Peyer's patch (tissue), 4 donors: ENCODE measurements at regions not wholly inside any gene's neighbourhood (a gene's known extent, or its start where the extent isn't known, plus 50 kb on each side); places are given as distances from the start of the nearest gene placed in this dataset.
"Not testable (repeated sequence)": the region's sequence is repeated elsewhere in the genome, so short reads cannot be mapped to it uniquely, and the experiment has no call there.

Experiments
- DNase-seq, 3 donors: peaks; one replicate each; pipeline ENCODE4 v3.0.0-alpha.2; 2017 to 2019
- H3K27ac ChIP-seq, 4 donors: fragments of 200-600 bp; sonication (generic); one replicate each; pipeline ENCODE4 v1.5.1; 2016 to 2019
- H3K27me3 ChIP-seq, 2 donors: fragments of 200-600 bp; sonication (generic); one replicate each; pipeline ENCODE4 v1.5.1; 2019
- H3K36me3 ChIP-seq, 3 donors: fragments of 200-600 bp; sonication (generic); one replicate each; pipeline ENCODE4 v1.5.1; 2016 to 2019
- H3K4me1 ChIP-seq, 4 donors: fragments of 200-600 bp; sonication (generic); one replicate each; pipeline ENCODE4 v1.5.1; 2016 to 2019
- H3K4me3 ChIP-seq, 4 donors: fragments of 200-600 bp; sonication (generic); 1 replicate in 3 of 4; 2 replicates in 1 of 4; pipeline ENCODE4 v1.5.1; 2016 to 2019; ENCODE audit warnings: mild to moderate bottlenecking in 1 of 4
- H3K9me3 ChIP-seq, 4 donors: fragments of 200-600 bp; sonication (generic); one replicate each; pipeline ENCODE4 v1.5.1; 2016 to 2019; ENCODE audit warnings: mild to moderate bottlenecking in 1 of 4
- POLR2A ChIP-seq, 2 donors: fragments of 450-650 bp; IDR thresholded peaks; one replicate each; pipeline ENCODE4 v1.5.1; 2017; ENCODE audit warnings: antibody characterized with exemption in 2 of 2, mild to moderate bottlenecking in 2 of 2, moderate library complexity in 2 of 2
- TF ChIP-seq, protein P1 (sequence below), 6 experiments: fragments of 450-650 bp in 4 of 6; fragments of 200-600 bp in 2 of 6; sonication (generic) in 1 of 6; IDR thresholded peaks; one replicate each; pipeline ENCODE4 v1.5.1; 2017 to 2019; ENCODE audit warnings: antibody characterized with exemption in 6 of 6, mild to moderate bottlenecking in 3 of 6, moderate library complexity in 1 of 6

DNA sequence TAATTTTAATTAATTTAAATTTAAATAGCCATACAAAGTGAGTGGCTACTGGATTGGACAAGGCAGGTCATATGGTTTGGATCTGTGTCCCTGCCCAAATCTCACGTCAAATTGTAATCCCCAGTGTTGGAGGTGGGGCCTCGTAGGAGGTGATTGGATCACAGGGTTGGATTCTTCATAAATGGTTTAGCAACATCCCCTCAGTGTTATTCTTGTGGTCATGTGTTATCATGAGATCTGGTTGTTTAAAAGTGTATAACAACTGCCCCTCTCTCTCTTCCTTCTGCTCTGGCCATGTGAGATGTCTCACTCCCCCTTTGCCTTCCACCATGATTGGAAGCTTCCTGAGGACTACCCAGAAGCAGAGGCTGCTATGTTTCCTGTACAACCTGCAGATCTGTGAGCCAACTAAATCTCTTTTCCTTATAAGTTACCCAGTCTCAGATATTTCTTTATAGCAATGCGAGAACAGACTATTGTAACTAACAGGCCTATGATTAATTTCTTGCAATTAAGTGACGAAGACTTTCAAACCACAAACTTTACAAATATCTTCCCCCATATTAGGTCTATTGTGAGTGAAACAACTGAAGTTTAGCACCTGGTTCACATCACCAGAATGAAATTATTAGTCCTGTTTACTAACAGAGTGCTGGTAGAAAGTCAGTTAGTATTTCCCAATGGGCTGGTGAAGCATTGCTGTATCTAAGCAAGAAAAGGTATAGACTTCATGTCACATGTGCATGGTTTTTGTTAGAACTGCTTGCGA, 60.0 kb upstream of the TNFAIP3 start:
- Histone ChIP-seq H3K27me3 (no peaks in the 10 kb centered on the region), H3K4me1 (peaks cover 0 to 12% (median 2%) of the 10 kb centered on the region in 4 donors), H3K4me3 (no peak overlapping the region), H3K36me3 (no peaks in the 10 kb centered on the region), H3K27ac (no peak overlapping the region), H3K9me3 (no peaks in the 10 kb centered on the region)
- TF ChIP-seq POLR2A (IDR thresholded peaks at IDR 0.05): no peak
- TF ChIP-seq, protein P1, sequence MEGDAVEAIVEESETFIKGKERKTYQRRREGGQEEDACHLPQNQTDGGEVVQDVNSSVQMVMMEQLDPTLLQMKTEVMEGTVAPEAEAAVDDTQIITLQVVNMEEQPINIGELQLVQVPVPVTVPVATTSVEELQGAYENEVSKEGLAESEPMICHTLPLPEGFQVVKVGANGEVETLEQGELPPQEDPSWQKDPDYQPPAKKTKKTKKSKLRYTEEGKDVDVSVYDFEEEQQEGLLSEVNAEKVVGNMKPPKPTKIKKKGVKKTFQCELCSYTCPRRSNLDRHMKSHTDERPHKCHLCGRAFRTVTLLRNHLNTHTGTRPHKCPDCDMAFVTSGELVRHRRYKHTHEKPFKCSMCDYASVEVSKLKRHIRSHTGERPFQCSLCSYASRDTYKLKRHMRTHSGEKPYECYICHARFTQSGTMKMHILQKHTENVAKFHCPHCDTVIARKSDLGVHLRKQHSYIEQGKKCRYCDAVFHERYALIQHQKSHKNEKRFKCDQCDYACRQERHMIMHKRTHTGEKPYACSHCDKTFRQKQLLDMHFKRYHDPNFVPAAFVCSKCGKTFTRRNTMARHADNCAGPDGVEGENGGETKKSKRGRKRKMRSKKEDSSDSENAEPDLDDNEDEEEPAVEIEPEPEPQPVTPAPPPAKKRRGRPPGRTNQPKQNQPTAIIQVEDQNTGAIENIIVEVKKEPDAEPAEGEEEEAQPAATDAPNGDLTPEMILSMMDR (IDR thresholded peaks at IDR 0.05): no peak
- DNase-seq: no peak

DNA sequence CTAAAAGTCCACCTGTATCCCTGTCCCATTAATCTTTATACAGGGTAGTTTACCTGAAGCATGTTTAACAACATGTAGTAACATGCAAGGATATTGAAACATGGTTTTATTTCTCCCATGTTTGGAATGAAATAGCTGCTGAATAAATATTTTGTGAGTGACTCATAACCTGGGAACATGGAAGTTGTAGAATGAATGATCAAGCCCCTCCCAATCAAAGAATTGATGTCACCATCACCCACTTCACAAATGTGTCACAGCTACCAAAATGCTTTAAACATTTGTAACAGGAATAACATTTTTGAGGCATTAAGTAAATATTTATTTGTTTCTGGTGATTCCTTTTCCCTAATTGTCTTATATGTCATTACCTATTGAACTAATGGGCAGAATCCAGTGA, 58.9 kb upstream of the TNFAIP3 start:
- TF ChIP-seq POLR2A (IDR thresholded peaks at IDR 0.05): no peak
- no peak overlapping the region for H3K27ac ChIP-seq
- H3K9me3 ChIP-seq: no peaks in the 10 kb centered on the region
- peaks cover 0 to 7% (median 2%) of the 10 kb centered on the region in 4 donors for H3K4me1 ChIP-seq
- H3K4me3 ChIP-seq: no peak overlapping the region
- H3K36me3 ChIP-seq: no peaks in the 10 kb centered on the region
- DNase-seq: no peak
- no peaks in the 10 kb centered on the region for H3K27me3 ChIP-seq

DNA sequence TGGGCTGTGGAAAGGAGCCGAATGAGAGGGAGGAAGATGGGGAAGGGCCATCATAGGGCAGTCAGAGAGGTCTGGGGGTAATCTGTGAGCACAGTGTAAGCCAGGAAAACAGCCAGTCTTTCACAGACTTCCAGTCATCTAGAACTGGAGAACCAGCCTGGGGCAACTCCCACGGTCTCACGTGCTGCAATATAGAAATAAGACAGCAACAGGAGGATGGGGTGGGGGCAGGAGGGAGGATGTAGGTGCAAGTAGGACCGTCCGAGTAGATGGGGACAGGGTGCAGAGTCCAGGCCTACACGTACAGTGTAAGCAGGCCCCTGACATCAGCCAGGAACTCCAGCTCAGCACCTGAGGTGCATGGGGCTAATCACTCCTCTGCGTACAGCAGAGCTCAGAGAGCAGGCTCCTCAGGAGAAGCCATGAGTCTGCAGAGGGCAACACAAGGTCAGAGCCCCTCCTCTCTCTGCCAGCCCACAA, 58.2 kb upstream of the TNFAIP3 start:
- no peak for DNase-seq
- H3K27ac ChIP-seq: no peak overlapping the region
- no peak overlapping the region for H3K4me3 ChIP-seq
- no peaks in the 10 kb centered on the region for H3K9me3 ChIP-seq
- no peaks in the 10 kb centered on the region for H3K27me3 ChIP-seq
- H3K4me1 ChIP-seq: peaks cover 0 to 7% (median 2%) of the 10 kb centered on the region in 4 donors
- H3K36me3 ChIP-seq: no peaks in the 10 kb centered on the region
- no peak for TF ChIP-seq POLR2A (IDR thresholded peaks at IDR 0.05)
- TF ChIP-seq, protein P1 (IDR thresholded peaks at IDR 0.05): no peak

DNA sequence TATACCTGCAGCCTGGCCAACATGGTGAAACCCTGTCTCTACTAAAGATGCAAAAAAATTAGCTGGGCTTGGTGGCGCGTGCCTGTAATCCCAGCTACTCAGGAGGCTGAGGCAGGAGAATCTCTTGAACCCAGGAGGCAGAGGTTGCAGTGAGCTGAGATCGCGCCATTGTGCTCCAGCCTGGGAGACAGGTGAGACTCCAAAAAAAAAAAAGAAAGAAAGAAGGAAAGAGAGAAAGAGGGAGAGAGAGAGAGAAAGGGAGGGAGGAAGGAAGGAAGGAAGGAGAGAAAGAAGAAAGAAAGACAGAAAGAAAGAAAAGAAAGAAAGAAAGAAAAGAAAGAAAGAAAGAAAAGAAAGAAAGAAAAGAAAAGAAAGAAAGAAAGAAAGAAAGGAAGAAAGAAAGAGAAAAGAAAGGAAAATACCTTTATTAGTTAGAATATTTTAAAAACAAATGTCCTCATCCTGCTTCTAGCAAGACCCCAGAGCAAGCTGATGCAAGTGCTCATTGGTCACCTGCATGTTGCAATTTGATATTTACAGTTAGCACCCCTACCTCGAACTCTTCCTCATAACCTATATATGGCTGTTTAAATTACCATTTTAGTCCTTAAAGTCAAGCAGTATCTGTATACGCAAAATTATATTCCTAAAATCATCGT, 57.0 kb upstream of the TNFAIP3 start:
- not testable (repeated sequence) for H3K4me1 ChIP-seq, H3K9me3 ChIP-seq, H3K4me3 ChIP-seq, H3K36me3 ChIP-seq, DNase-seq, H3K27ac ChIP-seq, H3K27me3 ChIP-seq

DNA sequence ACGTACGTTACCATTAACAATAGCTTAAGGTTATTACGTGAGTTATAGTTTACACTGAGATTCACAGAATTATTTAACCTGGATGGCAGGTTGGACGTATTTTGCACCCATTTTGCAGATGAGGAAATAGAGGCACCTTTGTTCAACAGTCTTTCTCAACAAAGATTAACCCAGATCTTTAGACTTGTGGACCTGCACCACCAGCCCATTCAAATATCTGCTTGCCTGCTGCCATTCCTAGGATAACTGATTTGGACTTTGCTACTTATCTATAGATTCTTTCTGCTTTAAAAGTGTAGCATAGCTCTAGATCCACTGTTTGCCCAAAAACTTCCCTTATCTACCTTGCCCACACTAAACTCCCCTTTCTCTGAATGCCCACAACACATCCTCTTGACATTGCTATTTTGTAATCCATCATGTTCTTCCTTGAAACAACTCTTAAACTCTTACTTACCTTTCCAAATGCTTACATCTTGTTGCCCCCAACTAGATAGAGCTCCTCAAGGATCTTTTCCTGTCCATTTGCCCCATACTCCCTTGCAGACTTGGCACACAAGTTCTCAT, 56.4 kb upstream of the TNFAIP3 start:
- no peak for DNase-seq
- Histone ChIP-seq H3K4me3 (no peak overlapping the region), H3K4me1 (peaks cover 0 to 7% (median 2%) of the 10 kb centered on the region in 4 donors), H3K9me3 (no peaks in the 10 kb centered on the region), H3K27ac (peak overlapping the region; percentile 34 to 67 (median 55)), H3K36me3 (no peaks in the 10 kb centered on the region), H3K27me3 (no peaks in the 10 kb centered on the region)
- TF ChIP-seq, protein P1 (IDR thresholded peaks at IDR 0.05): no peak
- TF ChIP-seq POLR2A (IDR thresholded peaks at IDR 0.05): no peak

DNA sequence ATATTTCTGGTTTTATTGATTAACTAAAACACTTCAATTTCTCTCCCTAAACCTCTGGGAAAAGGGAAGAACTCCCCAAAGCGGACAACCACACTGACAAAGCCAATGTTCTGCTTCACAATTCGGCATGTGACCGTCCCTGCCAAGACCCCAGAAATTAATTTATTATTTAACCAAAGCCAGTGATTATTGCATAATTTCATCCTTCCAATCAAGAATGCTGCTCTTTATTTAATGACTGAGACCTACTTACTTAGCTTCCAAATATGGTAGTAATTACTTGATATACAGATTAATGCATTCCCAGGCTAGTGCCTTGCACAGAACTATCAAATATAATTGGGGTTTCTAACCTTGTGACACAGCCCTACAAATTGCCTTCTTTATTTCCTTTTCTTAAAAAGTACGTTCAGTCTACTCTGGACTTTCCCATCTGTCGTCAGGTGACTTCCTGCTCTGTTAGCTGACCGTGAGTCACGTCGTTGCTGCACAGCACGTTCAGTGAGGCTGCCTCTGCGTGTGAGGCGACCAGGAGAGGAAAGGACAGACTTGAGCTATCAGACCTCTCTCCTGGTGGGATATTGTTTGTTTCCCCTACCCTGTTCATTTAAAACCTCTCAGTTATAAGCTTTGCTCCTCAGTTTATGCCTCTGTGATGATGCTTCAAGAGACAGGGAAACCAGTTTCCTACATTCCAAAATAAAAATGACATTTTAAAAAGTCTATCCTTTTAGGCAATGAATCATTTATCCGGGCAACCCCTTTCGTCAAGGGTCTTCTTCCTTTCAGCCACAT, 55.7 kb upstream of the TNFAIP3 start:
- Histone ChIP-seq H3K27ac (peak overlapping the region; percentile 34 to 67 (median 55)), H3K36me3 (no peaks in the 10 kb centered on the region), H3K4me1 (peaks cover 0 to 7% (median 2%) of the 10 kb centered on the region in 4 donors), H3K4me3 (no peak overlapping the region), H3K9me3 (no peaks in the 10 kb centered on the region), H3K27me3 (no peaks in the 10 kb centered on the region)
- TF ChIP-seq POLR2A (IDR thresholded peaks at IDR 0.05): peak in 1 of 2 donors; percentile 36
- TF ChIP-seq, protein P1 (IDR thresholded peaks at IDR 0.05): no peak
- peak; percentile 72 to 93 (median 74) for DNase-seq
